H9 (cell line): ENCODE measurements at regions not wholly inside any gene's neighbourhood (a gene's known extent, or its start where the extent isn't known, plus 50 kb on each side); places are given as distances from the start of the nearest gene placed in this dataset.

Experiments used
- DNase-seq: peaks from one replicate; pipeline ENCODE4 v3.0.0-alpha.2; 2017
- H2AFZ ChIP-seq: one replicate; pipeline ENCODE4 v1.6.1; 2013; ENCODE audit warnings: mild to moderate bottlenecking, low read length, control low read depth, moderate library complexity
- H2AK5ac ChIP-seq: 2 replicates; pipeline ENCODE4 v1.6.1; 2013; ENCODE audit warnings: low read length, control low read depth, mixed read lengths; ENCODE audit not compliant: insufficient read length
- H2BK120ac ChIP-seq: one replicate; pipeline ENCODE4 v1.6.1; 2013; ENCODE audit warnings: low read depth, mild to moderate bottlenecking, low read length, control low read depth, inconsistent platforms; ENCODE audit not compliant: poor library complexity, severe bottlenecking
- H2BK12ac ChIP-seq: 2 replicates; pipeline ENCODE4 v1.6.1; 2013; ENCODE audit warnings: low read length, control low read depth, mixed read lengths, low read depth; ENCODE audit not compliant: insufficient read length
- H2BK15ac ChIP-seq: 2 replicates; pipeline ENCODE4 v1.6.1; 2013; ENCODE audit warnings: low read depth, low read length, control low read depth
- H2BK20ac ChIP-seq: one replicate; pipeline ENCODE4 v1.6.1; 2013; ENCODE audit warnings: low read depth, mild to moderate bottlenecking, low read length, control low read depth, inconsistent platforms; ENCODE audit not compliant: poor library complexity, severe bottlenecking
- H2BK5ac ChIP-seq: 2 replicates; pipeline ENCODE4 v1.6.1; 2013; ENCODE audit warnings: low read length, control low read depth, mixed read lengths; ENCODE audit not compliant: insufficient read length
- H3K14ac ChIP-seq: 2 replicates; pipeline ENCODE4 v1.6.1; 2013; ENCODE audit warnings: low read length, control low read depth; ENCODE audit not compliant: insufficient read depth
- H3K18ac ChIP-seq: 2 replicates; pipeline ENCODE4 v1.6.1; 2013; ENCODE audit warnings: low read depth, mild to moderate bottlenecking, mixed read lengths, low read length, control low read depth; ENCODE audit not compliant: insufficient read length
- H3K23ac ChIP-seq: 2 replicates; pipeline ENCODE4 v1.6.1; 2013; ENCODE audit warnings: low read length, control low read depth, mixed read lengths, low read depth; ENCODE audit not compliant: insufficient read length
- H3K23me2 ChIP-seq: 2 replicates; pipeline ENCODE4 v1.6.1; 2013; ENCODE audit warnings: low read depth, mild to moderate bottlenecking, mixed read lengths, low read length, control low read depth; ENCODE audit not compliant: insufficient read length, poor library complexity, severe bottlenecking
- H3K27ac ChIP-seq: 2 replicates; pipeline ENCODE4 v1.5.1; 2013; ENCODE audit warnings: low read length, control low read depth, mixed read lengths, low read depth; ENCODE audit not compliant: insufficient read length
- H3K27me3 ChIP-seq: 2 replicates; pipeline ENCODE4 v1.6.1; 2013; ENCODE audit warnings: low read length, control low read depth, inconsistent platforms; ENCODE audit not compliant: insufficient read depth
- H3K4ac ChIP-seq: 2 replicates; pipeline ENCODE4 v1.6.1; 2013; ENCODE audit warnings: low read depth, mild to moderate bottlenecking, control low read depth, inconsistent platforms, low read length, moderate library complexity
- H3K4me1 ChIP-seq: 2 replicates; pipeline ENCODE4 v1.6.1; 2013; ENCODE audit warnings: low read length, control low read depth, inconsistent platforms; ENCODE audit not compliant: insufficient read depth
- H3K4me2 ChIP-seq: 2 replicates; pipeline ENCODE4 v1.6.1; 2013; ENCODE audit warnings: low read length, control low read depth, mixed read lengths; ENCODE audit not compliant: insufficient read length, insufficient read depth
- H3K56ac ChIP-seq: 2 replicates; pipeline ENCODE4 v1.6.1; 2013; ENCODE audit warnings: low read depth, mild to moderate bottlenecking, mixed read lengths, low read length, control low read depth; ENCODE audit not compliant: insufficient read length
- H3K79me1 ChIP-seq: 2 replicates; pipeline ENCODE4 v1.6.1; 2013; ENCODE audit warnings: low read depth, mild to moderate bottlenecking, moderate library complexity, low read length, control low read depth, inconsistent platforms; ENCODE audit not compliant: insufficient read depth, poor library complexity, severe bottlenecking
- H3K79me2 ChIP-seq: 2 replicates; pipeline ENCODE4 v1.6.1; 2013; ENCODE audit warnings: low read length, control low read depth, inconsistent platforms; ENCODE audit not compliant: insufficient read depth
- H3K9ac ChIP-seq: 2 replicates; pipeline ENCODE4 v1.6.1; 2013; ENCODE audit warnings: low read length, control low read depth, mixed read lengths; ENCODE audit not compliant: insufficient read length; ENCODE audit errors: extremely low read depth
- H3K9me3 ChIP-seq: one replicate; pipeline ENCODE4 v1.6.1; 2013; ENCODE audit warnings: low read depth, low read length, inconsistent platforms; ENCODE audit not compliant: control insufficient read depth
- H3T11ph ChIP-seq: one replicate; pipeline ENCODE4 v1.6.1; 2013; ENCODE audit warnings: mild to moderate bottlenecking, low read length, control low read depth, inconsistent platforms
- H4K20me1 ChIP-seq: one replicate; pipeline ENCODE4 v1.6.1; 2013; ENCODE audit not compliant: control insufficient read depth, insufficient read length, insufficient read depth
- H4K5ac ChIP-seq: 2 replicates; pipeline ENCODE4 v1.6.1; 2013; ENCODE audit warnings: low read depth, mild to moderate bottlenecking, mixed read lengths, low read length, control low read depth; ENCODE audit not compliant: insufficient read length
- H4K8ac ChIP-seq: replicated peaks from 2 replicates; pipeline ENCODE4 v1.6.1; 2013; ENCODE audit warnings: low read length, control low read depth, mixed read lengths, low read depth; ENCODE audit not compliant: insufficient read length
- H4K91ac ChIP-seq: 2 replicates; pipeline ENCODE4 v1.6.1; 2013; ENCODE audit warnings: low read depth, mild to moderate bottlenecking, moderate library complexity, mixed read lengths, low read length, control low read depth; ENCODE audit not compliant: insufficient read length
- H3K27ac Mint-ChIP-seq, 3 experiments: 2 replicates in 2 of 3; 3 replicates in 1 of 3; pipeline ENCODE4 v1.8.0; 2020 to 2021; ENCODE audit warnings: mixed read lengths in 3 of 3, mild to moderate bottlenecking in 1 of 3, moderate library complexity in 1 of 3
- H3K27me3 Mint-ChIP-seq: 2 replicates; pipeline ENCODE4 v1.8.0; 2021; ENCODE audit warnings: low read depth, mild to moderate bottlenecking, moderate library complexity, mixed read lengths
- H3K36me3 Mint-ChIP-seq, 3 experiments: 2 replicates in 2 of 3; 3 replicates in 1 of 3; pipeline ENCODE4 v1.8.0; 2020 to 2021; ENCODE audit warnings: low read depth in 3 of 3, mixed read lengths in 3 of 3; ENCODE audit not compliant: insufficient read depth in 1 of 3
- H3K4me1 Mint-ChIP-seq, 2 experiments: 2 replicates each; pipeline ENCODE4 v1.8.0; 2020; ENCODE audit warnings: mixed read lengths in 2 of 2
- H3K4me3 Mint-ChIP-seq, 2 experiments: 2 replicates in 1 of 2; 3 replicates in 1 of 2; pipeline ENCODE4 v1.8.0; 2020 to 2021; ENCODE audit warnings: mild to moderate bottlenecking in 2 of 2, mixed read lengths in 2 of 2, moderate library complexity in 1 of 2
- H3K9me3 Mint-ChIP-seq, 2 experiments: 2 replicates in 1 of 2; 3 replicates in 1 of 2; pipeline ENCODE4 v1.8.0; 2020; ENCODE audit warnings: mild to moderate bottlenecking in 2 of 2, mixed read lengths in 2 of 2, moderate library complexity in 1 of 2
- WGBS: extraction: QIAGEN DNeasy Blood & Tissue Kit; methylation state at CpG from one replicate; pipeline ENCODE4 v1.1.7; 2013; ENCODE audit warnings: missing lambda C conversion rate, low lambda C conversion rate, mixed read lengths; ENCODE audit not compliant: insufficient read length; ENCODE audit errors: extremely low coverage; 5-methylcytosine and 5-hydroxymethylcytosine counted together
- TF ChIP-seq, protein P1 (sequence below): fragments of 200-600 bp; sonication (generic); conservative IDR thresholded peaks from 3 replicates; pipeline ENCODE4 v1.8.0; 2021; ENCODE audit warnings: antibody characterized with exemption, mild to moderate bottlenecking

DNA sequence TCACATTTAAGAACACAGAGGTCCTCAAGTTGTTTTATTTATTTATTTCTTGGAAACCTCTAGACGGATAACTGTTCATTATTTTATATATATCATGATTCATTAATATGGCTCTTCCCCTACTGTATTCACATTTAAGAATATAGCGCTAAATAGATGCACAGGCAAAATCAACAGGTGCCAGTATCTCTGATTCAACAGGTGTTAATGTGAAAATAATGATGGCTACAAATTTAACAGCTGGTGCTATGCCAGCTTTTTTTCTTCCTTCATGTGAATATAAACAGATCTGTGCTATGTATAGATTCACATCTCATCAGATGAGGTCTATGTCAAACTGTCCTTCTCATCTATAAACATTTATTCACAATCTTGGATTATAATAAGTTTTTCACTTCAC lies 218.5 kb upstream of the NR2F2 start:
- Histone ChIP-seq H4K20me1 (no peaks in the 10 kb centered on the region), H3K9ac (no peak overlapping the region), H4K8ac (no peak overlapping the region), H2AFZ (no peak overlapping the region), H3K23ac (no peak overlapping the region), H4K91ac (no peak overlapping the region), H3K56ac (no peak overlapping the region), H2BK12ac (no peak overlapping the region), H2AK5ac (no peak overlapping the region), H2BK5ac (no peak overlapping the region), H3K4me2 (no peak overlapping the region), H3T11ph (no peak overlapping the region), H3K4ac (no peak overlapping the region), H3K27ac (no peak overlapping the region), H2BK15ac (no peak overlapping the region), H3K79me2 (no peaks in the 10 kb centered on the region), H2BK20ac (no peak overlapping the region), H3K79me1 (no peaks in the 10 kb centered on the region), H3K14ac (no peak overlapping the region), H3K23me2 (no peaks in the 10 kb centered on the region), H4K5ac (no peak overlapping the region), H2BK120ac (no peak overlapping the region), H3K27me3 (no peaks in the 10 kb centered on the region), H3K18ac (no peak overlapping the region), H3K9me3 (no peaks in the 10 kb centered on the region), H3K4me1 (no peaks in the 10 kb centered on the region)
- Mint-ChIP-seq H3K27me3 (peaks cover 63% of the 10 kb centered on the region), H3K9me3 (no peaks in the 10 kb centered on the region), H3K36me3 (no peaks in the 10 kb centered on the region), H3K4me1 (peaks cover 3 to 7% of the 10 kb centered on the region in 2 experiments; a peak in 2 of 4 replicates), H3K27ac (no peak overlapping the region), H3K4me3 (no peak overlapping the region)
- no peak for DNase-seq
- TF ChIP-seq, protein P1, sequence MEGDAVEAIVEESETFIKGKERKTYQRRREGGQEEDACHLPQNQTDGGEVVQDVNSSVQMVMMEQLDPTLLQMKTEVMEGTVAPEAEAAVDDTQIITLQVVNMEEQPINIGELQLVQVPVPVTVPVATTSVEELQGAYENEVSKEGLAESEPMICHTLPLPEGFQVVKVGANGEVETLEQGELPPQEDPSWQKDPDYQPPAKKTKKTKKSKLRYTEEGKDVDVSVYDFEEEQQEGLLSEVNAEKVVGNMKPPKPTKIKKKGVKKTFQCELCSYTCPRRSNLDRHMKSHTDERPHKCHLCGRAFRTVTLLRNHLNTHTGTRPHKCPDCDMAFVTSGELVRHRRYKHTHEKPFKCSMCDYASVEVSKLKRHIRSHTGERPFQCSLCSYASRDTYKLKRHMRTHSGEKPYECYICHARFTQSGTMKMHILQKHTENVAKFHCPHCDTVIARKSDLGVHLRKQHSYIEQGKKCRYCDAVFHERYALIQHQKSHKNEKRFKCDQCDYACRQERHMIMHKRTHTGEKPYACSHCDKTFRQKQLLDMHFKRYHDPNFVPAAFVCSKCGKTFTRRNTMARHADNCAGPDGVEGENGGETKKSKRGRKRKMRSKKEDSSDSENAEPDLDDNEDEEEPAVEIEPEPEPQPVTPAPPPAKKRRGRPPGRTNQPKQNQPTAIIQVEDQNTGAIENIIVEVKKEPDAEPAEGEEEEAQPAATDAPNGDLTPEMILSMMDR, result no peak
- no CpG with 5 or more reads among the region's 2 CpGs for WGBS
